HepG2 (cell line): ENCODE measurements at regions not wholly inside any gene's neighbourhood (a gene's known extent, or its start where the extent isn't known, plus 50 kb on each side); places are given as distances from the start of the nearest gene placed in this dataset.

ENCODE experiments used
- BORCS8-MEF2B ChIP-seq: sonication (generic); formaldehyde crosslinking; IDR thresholded peaks from 2 replicates; pipeline ENCODE4 v1.8.0; 2022; ENCODE audit warnings: mild to moderate bottlenecking, missing genetic modification reagents
- ETV5 ChIP-seq: IDR thresholded peaks from 2 replicates; pipeline ENCODE4 v1.6.1; 2018; ENCODE audit warnings: missing biosample characterization, missing genetic modification reagents, inconsistent platforms, borderline replicate concordance
- GTF2F1 ChIP-seq: fragments of 150-350 bp; IDR thresholded peaks from 2 replicates; pipeline ENCODE4 v1.6.1; 2014; ENCODE audit warnings: low read length
- HNF4G ChIP-seq, 2 experiments: sonication (generic) in 1 of 2; formaldehyde crosslinking in 1 of 2; IDR thresholded peaks; 2 replicates each; pipeline versions ENCODE4 v1.4.0 to v1.6.1; 2011 to 2020; ENCODE audit warnings: borderline replicate concordance in 2 of 2, low read depth in 2 of 2, mild to moderate bottlenecking in 2 of 2, low read length in 1 of 2, missing genetic modification reagents in 1 of 2, moderate library complexity in 1 of 2
- HOXA9 ChIP-seq: sonication (generic); formaldehyde crosslinking; IDR thresholded peaks from 2 replicates; pipeline ENCODE4 v1.8.1; 2022; ENCODE audit warnings: missing genetic modification reagents, mild to moderate bottlenecking, moderate library complexity, borderline replicate concordance
- MBD4 ChIP-seq: IDR thresholded peaks from 2 replicates; pipeline ENCODE4 v1.6.1; 2012; ENCODE audit warnings: low read length, inconsistent platforms, borderline replicate concordance
- NFIB ChIP-seq: sonication (generic); formaldehyde crosslinking; IDR thresholded peaks from 2 replicates; pipeline ENCODE4 v1.9.0; 2021; ENCODE audit warnings: missing genetic modification reagents, mild to moderate bottlenecking, borderline replicate concordance
- ZNF33A ChIP-seq: sonication (generic); formaldehyde crosslinking; IDR thresholded peaks from 2 replicates; pipeline ENCODE4 v1.5.1; 2020; ENCODE audit warnings: missing genetic modification reagents, mild to moderate bottlenecking, moderate library complexity, borderline replicate concordance
- ZNF430 ChIP-seq: sonication (generic); formaldehyde crosslinking; IDR thresholded peaks from 2 replicates; pipeline ENCODE4 v1.9.0; 2021; ENCODE audit warnings: mild to moderate bottlenecking, missing genetic modification reagents
- ZNF431 ChIP-seq: sonication (generic); formaldehyde crosslinking; IDR thresholded peaks from 2 replicates; pipeline ENCODE4 v1.9.0; 2022; ENCODE audit warnings: missing genetic modification reagents, low read depth, mild to moderate bottlenecking, borderline replicate concordance
- ZNF496 ChIP-seq: sonication (generic); formaldehyde crosslinking; IDR thresholded peaks from 2 replicates; pipeline ENCODE4 v1.8.1; 2023; ENCODE audit warnings: mild to moderate bottlenecking, moderate library complexity, missing genetic modification reagents; ENCODE audit not compliant: insufficient replicate concordance
- ZNF562 ChIP-seq: sonication (generic); formaldehyde crosslinking; IDR thresholded peaks from 2 replicates; pipeline ENCODE4 v1.8.0; 2022; ENCODE audit warnings: missing genetic modification reagents, borderline replicate concordance
- ZNF607 ChIP-seq: sonication (generic); formaldehyde crosslinking; IDR thresholded peaks from 2 replicates; pipeline ENCODE4 v1.5.1; 2020; ENCODE audit warnings: missing genetic modification reagents, mild to moderate bottlenecking, borderline replicate concordance
- ZNF615 ChIP-seq: sonication (generic); formaldehyde crosslinking; IDR thresholded peaks from 2 replicates; pipeline ENCODE4 v1.5.0; 2020; ENCODE audit warnings: mild to moderate bottlenecking, missing genetic modification reagents, borderline replicate concordance
- TF ChIP-seq, protein P1 (sequence below): sonication (generic); formaldehyde crosslinking; IDR thresholded peaks from 2 replicates; pipeline ENCODE4 v1.4.0; 2020; ENCODE audit warnings: mild to moderate bottlenecking, missing genetic modification reagents
- TF ChIP-seq, protein P2 (sequence below): sonication (generic); formaldehyde crosslinking; IDR thresholded peaks from 2 replicates; pipeline ENCODE4 v1.4.0; 2020; ENCODE audit warnings: mild to moderate bottlenecking, missing genetic modification reagents, borderline replicate concordance
- TF ChIP-seq, protein P3 (sequence below): sonication (generic); formaldehyde crosslinking; IDR thresholded peaks from 2 replicates; pipeline ENCODE4 v1.5.1; 2020; ENCODE audit warnings: mild to moderate bottlenecking, missing genetic modification reagents, moderate library complexity
- TF ChIP-seq, protein P4 (sequence below): sonication (generic); formaldehyde crosslinking; IDR thresholded peaks from 2 replicates; pipeline ENCODE4 v1.5.0; 2020; ENCODE audit warnings: mild to moderate bottlenecking, missing genetic modification reagents, moderate library complexity
- TF ChIP-seq, protein P5 (sequence below): IDR thresholded peaks from 2 replicates; pipeline ENCODE4 v1.6.1; 2018; ENCODE audit warnings: missing genetic modification reagents

DNA sequence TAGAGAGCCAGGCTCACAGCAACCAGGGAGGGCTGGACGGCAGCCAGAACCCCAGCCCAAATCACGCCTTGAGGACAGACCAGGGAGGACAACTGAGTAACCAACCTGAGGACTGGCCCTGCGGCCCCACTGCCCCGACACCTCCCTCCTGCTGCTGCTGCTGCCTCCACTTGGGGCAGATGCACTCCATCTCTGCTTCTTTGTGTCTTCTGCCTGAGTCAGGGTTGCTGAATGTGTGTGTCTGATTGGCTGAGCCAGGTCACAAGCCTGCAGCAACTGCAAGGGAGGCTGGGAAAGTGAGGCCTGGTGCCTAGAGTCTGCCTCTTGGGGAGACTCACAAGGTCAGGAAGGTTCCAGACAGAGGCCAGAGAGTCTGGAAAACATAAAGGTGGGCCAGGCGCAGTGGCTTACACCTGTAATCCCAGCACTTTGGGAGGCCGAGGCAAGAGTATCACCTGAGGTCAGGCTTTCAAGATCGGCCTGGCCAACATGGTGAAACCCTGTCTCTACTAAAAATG is 83.4 kb downstream of the ZFP36L2 start (continued):
- no peak for TF ChIP-seq MBD4
- no peak for TF ChIP-seq ZNF33A (CRISPR knock-in tag)
- TF ChIP-seq HNF4G (IDR thresholded peaks at IDR 0.05; ENCODE audit: borderline replicate concordance, low read depth, low read length): no peak
- TF ChIP-seq HNF4G (CRISPR knock-in tag; IDR thresholded peaks at IDR 0.05; ENCODE audit: borderline replicate concordance, low read depth): no peak
- TF ChIP-seq, protein P1, sequence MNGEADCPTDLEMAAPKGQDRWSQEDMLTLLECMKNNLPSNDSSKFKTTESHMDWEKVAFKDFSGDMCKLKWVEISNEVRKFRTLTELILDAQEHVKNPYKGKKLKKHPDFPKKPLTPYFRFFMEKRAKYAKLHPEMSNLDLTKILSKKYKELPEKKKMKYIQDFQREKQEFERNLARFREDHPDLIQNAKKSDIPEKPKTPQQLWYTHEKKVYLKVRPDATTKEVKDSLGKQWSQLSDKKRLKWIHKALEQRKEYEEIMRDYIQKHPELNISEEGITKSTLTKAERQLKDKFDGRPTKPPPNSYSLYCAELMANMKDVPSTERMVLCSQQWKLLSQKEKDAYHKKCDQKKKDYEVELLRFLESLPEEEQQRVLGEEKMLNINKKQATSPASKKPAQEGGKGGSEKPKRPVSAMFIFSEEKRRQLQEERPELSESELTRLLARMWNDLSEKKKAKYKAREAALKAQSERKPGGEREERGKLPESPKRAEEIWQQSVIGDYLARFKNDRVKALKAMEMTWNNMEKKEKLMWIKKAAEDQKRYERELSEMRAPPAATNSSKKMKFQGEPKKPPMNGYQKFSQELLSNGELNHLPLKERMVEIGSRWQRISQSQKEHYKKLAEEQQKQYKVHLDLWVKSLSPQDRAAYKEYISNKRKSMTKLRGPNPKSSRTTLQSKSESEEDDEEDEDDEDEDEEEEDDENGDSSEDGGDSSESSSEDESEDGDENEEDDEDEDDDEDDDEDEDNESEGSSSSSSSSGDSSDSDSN (CRISPR knock-in tag): 0 out of 2 replicates have a peak, but pooled peaks have one; percentile 27
- no peak for TF ChIP-seq ZNF607 (CRISPR knock-in tag)
- no peak for TF ChIP-seq ZNF431 (CRISPR knock-in tag)
- TF ChIP-seq, protein P2, sequence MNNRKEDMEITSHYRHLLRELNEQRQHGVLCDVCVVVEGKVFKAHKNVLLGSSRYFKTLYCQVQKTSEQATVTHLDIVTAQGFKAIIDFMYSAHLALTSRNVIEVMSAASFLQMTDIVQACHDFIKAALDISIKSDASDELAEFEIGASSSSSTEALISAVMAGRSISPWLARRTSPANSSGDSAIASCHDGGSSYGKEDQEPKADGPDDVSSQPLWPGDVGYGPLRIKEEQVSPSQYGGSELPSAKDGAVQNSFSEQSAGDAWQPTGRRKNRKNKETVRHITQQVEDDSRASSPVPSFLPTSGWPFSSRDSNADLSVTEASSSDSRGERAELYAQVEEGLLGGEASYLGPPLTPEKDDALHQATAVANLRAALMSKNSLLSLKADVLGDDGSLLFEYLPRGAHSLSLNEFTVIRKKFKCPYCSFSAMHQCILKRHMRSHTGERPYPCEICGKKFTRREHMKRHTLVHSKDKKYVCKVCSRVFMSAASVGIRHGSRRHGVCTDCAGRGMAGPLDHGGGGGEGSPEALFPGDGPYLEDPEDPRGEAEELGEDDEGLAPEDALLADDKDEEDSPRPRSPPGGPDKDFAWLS: no peak
- TF ChIP-seq, protein P3, sequence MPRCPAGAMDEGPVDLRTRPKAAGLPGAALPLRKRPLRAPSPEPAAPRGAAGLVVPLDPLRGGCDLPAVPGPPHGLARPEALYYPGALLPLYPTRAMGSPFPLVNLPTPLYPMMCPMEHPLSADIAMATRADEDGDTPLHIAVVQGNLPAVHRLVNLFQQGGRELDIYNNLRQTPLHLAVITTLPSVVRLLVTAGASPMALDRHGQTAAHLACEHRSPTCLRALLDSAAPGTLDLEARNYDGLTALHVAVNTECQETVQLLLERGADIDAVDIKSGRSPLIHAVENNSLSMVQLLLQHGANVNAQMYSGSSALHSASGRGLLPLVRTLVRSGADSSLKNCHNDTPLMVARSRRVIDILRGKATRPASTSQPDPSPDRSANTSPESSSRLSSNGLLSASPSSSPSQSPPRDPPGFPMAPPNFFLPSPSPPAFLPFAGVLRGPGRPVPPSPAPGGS: no peak
- no peak for TF ChIP-seq ZNF430 (CRISPR knock-in tag)
- TF ChIP-seq BORCS8-MEF2B (CRISPR knock-in tag): 0 out of 2 replicates have a peak, but pooled peaks have one; percentile 19
- TF ChIP-seq NFIB (CRISPR knock-in tag): no peak
- TF ChIP-seq ZNF496 (CRISPR knock-in tag): no peak
- no peak for TF ChIP-seq ZNF562
- no peak for TF ChIP-seq HOXA9 (CRISPR knock-in tag)
- TF ChIP-seq, protein P4, sequence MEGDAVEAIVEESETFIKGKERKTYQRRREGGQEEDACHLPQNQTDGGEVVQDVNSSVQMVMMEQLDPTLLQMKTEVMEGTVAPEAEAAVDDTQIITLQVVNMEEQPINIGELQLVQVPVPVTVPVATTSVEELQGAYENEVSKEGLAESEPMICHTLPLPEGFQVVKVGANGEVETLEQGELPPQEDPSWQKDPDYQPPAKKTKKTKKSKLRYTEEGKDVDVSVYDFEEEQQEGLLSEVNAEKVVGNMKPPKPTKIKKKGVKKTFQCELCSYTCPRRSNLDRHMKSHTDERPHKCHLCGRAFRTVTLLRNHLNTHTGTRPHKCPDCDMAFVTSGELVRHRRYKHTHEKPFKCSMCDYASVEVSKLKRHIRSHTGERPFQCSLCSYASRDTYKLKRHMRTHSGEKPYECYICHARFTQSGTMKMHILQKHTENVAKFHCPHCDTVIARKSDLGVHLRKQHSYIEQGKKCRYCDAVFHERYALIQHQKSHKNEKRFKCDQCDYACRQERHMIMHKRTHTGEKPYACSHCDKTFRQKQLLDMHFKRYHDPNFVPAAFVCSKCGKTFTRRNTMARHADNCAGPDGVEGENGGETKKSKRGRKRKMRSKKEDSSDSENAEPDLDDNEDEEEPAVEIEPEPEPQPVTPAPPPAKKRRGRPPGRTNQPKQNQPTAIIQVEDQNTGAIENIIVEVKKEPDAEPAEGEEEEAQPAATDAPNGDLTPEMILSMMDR (CRISPR knock-in tag): peak; percentile 70
- 0 out of 2 replicates have a peak, but pooled peaks have one; percentile 18 for TF ChIP-seq ETV5 (CRISPR knock-in tag)
- TF ChIP-seq ZNF615 (CRISPR knock-in tag): no peak
- TF ChIP-seq, protein P5, sequence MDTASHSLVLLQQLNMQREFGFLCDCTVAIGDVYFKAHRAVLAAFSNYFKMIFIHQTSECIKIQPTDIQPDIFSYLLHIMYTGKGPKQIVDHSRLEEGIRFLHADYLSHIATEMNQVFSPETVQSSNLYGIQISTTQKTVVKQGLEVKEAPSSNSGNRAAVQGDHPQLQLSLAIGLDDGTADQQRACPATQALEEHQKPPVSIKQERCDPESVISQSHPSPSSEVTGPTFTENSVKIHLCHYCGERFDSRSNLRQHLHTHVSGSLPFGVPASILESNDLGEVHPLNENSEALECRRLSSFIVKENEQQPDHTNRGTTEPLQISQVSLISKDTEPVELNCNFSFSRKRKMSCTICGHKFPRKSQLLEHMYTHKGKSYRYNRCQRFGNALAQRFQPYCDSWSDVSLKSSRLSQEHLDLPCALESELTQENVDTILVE (CRISPR knock-in tag): 0 out of 2 replicates have a peak, but pooled peaks have one; percentile 40
- no peak for TF ChIP-seq GTF2F1
